Parathyroid adenoma (tissue), 2 donors: ENCODE measurements at regions not wholly inside any gene's neighbourhood (a gene's known extent, or its start where the extent isn't known, plus 50 kb on each side); places are given as distances from the start of the nearest gene placed in this dataset.

Source experiments
- H2AFZ ChIP-seq: fragments of 300-600 bp; sonication (generic); one replicate; pipeline ENCODE4 v1.7.0; 2017; ENCODE audit warnings: antibody characterized with exemption, mild to moderate bottlenecking
- H3K27ac ChIP-seq: fragments of 300-600 bp; sonication (generic); one replicate; pipeline ENCODE4 v1.7.0; 2017
- H3K27me3 ChIP-seq: fragments of 300-600 bp; sonication (generic); one replicate; pipeline ENCODE4 v1.7.0; 2017; ENCODE audit warnings: low read length; ENCODE audit not compliant: control insufficient read depth, insufficient read depth
- H3K36me3 ChIP-seq: fragments of 300-600 bp; sonication (generic); one replicate; pipeline ENCODE4 v1.7.0; 2017; ENCODE audit warnings: low read length; ENCODE audit not compliant: control insufficient read depth, insufficient read depth
- H3K4me1 ChIP-seq: fragments of 300-600 bp; sonication (generic); one replicate; pipeline ENCODE4 v1.7.0; 2017; ENCODE audit warnings: control low read depth
- H3K4me2 ChIP-seq: fragments of 300-600 bp; sonication (generic); one replicate; pipeline ENCODE4 v1.7.0; 2017; ENCODE audit warnings: low read length
- H3K4me3 ChIP-seq: fragments of 300-600 bp; sonication (generic); one replicate; pipeline ENCODE4 v1.7.0; 2017; ENCODE audit warnings: low read depth, low read length
- H3K79me2 ChIP-seq: fragments of 300-600 bp; sonication (generic); one replicate; pipeline ENCODE4 v1.7.0; 2017; ENCODE audit warnings: control low read depth
- H3K9ac ChIP-seq: fragments of 300-600 bp; sonication (generic); one replicate; pipeline ENCODE4 v1.7.0; 2017; ENCODE audit warnings: mild to moderate bottlenecking
- H3K9me3 ChIP-seq: fragments of 300-600 bp; sonication (generic); one replicate; pipeline ENCODE4 v1.7.0; 2017; ENCODE audit warnings: low read length; ENCODE audit not compliant: control insufficient read depth
- TF ChIP-seq, protein P1 (sequence below): fragments of 300-600 bp; sonication (generic); IDR thresholded peaks from one replicate; pipeline ENCODE4 v1.7.0; 2017; ENCODE audit warnings: antibody characterized with exemption, mild to moderate bottlenecking
- donor health status: primary hyperparathyroidism.

DNA sequence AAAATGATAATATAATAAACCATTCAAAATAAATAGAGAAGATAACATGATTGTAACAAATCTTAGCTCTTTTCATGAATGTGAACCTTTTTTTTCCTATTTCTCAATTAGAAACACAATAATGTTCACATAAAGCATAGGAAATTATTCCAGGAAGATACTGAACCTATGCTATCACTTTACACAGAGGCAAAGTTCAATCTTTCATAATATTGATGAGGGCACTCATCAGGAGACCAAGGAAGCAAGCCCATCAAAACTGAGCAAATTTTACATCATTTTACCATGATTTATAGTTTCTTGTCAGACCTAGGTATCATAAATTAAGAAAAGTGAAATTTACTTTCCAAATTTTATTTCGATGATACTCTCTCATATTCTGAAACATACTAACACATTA, 938.5 kb downstream of the TBC1D32 start:
- Histone ChIP-seq H3K79me2 (no peaks in the 10 kb centered on the region), H2AFZ (no peak overlapping the region), H3K9ac (no peak overlapping the region), H3K4me3 (no peak overlapping the region), H3K4me1 (no peaks in the 10 kb centered on the region), H3K27me3 (no peaks in the 10 kb centered on the region), H3K27ac (no peak overlapping the region), H3K9me3 (no peaks in the 10 kb centered on the region), H3K36me3 (no peaks in the 10 kb centered on the region), H3K4me2 (no peak overlapping the region)
- TF ChIP-seq, protein P1, sequence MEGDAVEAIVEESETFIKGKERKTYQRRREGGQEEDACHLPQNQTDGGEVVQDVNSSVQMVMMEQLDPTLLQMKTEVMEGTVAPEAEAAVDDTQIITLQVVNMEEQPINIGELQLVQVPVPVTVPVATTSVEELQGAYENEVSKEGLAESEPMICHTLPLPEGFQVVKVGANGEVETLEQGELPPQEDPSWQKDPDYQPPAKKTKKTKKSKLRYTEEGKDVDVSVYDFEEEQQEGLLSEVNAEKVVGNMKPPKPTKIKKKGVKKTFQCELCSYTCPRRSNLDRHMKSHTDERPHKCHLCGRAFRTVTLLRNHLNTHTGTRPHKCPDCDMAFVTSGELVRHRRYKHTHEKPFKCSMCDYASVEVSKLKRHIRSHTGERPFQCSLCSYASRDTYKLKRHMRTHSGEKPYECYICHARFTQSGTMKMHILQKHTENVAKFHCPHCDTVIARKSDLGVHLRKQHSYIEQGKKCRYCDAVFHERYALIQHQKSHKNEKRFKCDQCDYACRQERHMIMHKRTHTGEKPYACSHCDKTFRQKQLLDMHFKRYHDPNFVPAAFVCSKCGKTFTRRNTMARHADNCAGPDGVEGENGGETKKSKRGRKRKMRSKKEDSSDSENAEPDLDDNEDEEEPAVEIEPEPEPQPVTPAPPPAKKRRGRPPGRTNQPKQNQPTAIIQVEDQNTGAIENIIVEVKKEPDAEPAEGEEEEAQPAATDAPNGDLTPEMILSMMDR, result no peak

DNA sequence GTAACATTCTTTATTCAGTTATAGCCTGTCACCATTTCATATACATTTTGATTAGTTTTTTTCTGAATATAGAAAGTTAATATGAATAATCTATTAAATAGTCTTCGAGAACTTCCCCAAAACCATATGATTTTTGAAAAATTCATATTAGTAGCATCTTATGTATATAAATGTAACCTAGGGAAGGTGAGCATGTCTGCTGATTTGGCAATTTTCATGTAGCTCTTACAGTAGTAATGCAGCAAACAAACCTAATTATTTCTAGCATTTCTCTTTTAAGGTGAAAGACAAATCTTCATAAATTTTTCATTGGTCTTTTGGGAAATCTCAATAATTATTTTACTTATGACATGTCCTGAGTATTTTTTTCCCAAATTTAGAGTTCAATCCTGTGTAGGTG, 939.0 kb downstream of the TBC1D32 start:
- no peak overlapping the region for H3K4me2 ChIP-seq
- no peak overlapping the region for H3K9ac ChIP-seq
- no peak overlapping the region for H3K4me3 ChIP-seq
- no peaks in the 10 kb centered on the region for H3K9me3 ChIP-seq
- no peaks in the 10 kb centered on the region for H3K79me2 ChIP-seq
- no peaks in the 10 kb centered on the region for H3K27me3 ChIP-seq
- H3K27ac ChIP-seq, result no peak overlapping the region
- no peaks in the 10 kb centered on the region for H3K4me1 ChIP-seq
- no peak overlapping the region for H2AFZ ChIP-seq
- TF ChIP-seq, protein P1, result no peak
- no peaks in the 10 kb centered on the region for H3K36me3 ChIP-seq

DNA sequence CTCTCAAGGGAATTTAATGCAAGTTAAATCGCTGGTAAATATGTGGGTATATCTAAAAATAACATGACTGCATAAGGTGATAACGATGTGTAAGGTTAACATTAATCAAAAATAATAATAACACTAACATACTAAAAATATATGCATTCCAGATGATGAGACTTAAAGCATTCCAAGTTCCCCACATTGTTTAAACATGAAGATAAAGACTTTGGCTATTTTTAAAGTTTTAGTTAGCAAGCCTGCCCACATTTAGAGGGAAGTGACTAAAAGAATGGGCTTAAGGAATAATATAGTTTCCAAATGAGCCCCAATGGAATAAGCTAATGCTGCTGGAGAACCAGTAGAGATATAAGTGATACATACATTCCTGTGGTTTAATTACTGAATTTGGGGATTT, 941.3 kb downstream of the TBC1D32 start:
- Histone ChIP-seq H3K4me1 (no peaks in the 10 kb centered on the region), H2AFZ (no peak overlapping the region), H3K9ac (no peak overlapping the region), H3K4me2 (no peak overlapping the region), H3K36me3 (no peaks in the 10 kb centered on the region), H3K4me3 (no peak overlapping the region), H3K27me3 (no peaks in the 10 kb centered on the region), H3K27ac (no peak overlapping the region), H3K79me2 (no peaks in the 10 kb centered on the region), H3K9me3 (no peaks in the 10 kb centered on the region)
- TF ChIP-seq, protein P1, result no peak

DNA sequence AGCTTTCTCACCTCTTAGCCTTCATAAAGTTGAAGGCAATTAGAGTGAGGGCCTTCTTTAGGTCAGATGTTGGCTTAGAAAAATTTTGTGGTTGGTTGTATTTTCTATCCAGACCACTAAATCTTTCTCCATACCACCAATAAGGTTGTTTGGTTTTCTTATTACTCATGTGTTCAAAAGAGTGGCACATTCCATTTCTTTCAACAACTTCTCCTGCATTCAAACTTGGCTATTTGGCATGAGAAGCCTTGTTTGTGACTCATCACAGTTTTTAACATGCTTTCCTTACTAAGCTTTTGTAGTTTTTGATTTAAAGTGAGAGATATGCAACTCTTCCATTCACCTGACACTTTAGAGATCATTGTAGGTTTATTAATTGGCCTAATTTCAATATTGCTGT, 949.6 kb downstream of the TBC1D32 start:
- H3K9ac ChIP-seq, result no peak overlapping the region
- H3K4me3 ChIP-seq, result no peak overlapping the region
- no peaks in the 10 kb centered on the region for H3K9me3 ChIP-seq
- H3K79me2 ChIP-seq, result no peaks in the 10 kb centered on the region
- TF ChIP-seq, protein P1, result no peak
- H3K27me3 ChIP-seq, result no peaks in the 10 kb centered on the region
- no peak overlapping the region for H3K4me2 ChIP-seq
- no peaks in the 10 kb centered on the region for H3K36me3 ChIP-seq
- H3K4me1 ChIP-seq, result no peaks in the 10 kb centered on the region
- no peak overlapping the region for H3K27ac ChIP-seq
- H2AFZ ChIP-seq, result no peak overlapping the region

DNA sequence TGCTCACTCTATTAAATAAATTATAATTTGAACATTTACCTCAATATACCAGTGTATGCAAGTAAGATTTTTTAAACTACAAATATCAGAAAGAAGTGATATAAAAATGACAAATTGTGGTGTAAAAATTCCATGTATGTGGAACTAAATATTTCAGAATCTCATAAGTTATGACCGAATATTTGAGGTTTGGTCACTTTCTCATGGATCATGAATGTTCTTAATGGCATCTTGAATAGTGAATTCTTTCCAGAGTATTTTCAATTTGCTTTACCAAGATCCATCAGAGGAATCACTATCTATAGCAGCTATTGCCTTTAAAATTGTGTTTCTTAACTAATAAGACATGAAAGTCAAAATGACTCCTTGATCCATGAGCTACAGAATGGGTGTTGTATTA, 950.6 kb downstream of the TBC1D32 start:
- Histone ChIP-seq H3K4me3 (no peak overlapping the region), H3K27me3 (no peaks in the 10 kb centered on the region), H2AFZ (no peak overlapping the region), H3K79me2 (no peaks in the 10 kb centered on the region), H3K9me3 (no peaks in the 10 kb centered on the region), H3K4me2 (no peak overlapping the region), H3K27ac (no peak overlapping the region), H3K36me3 (no peaks in the 10 kb centered on the region), H3K9ac (no peak overlapping the region), H3K4me1 (no peaks in the 10 kb centered on the region)
- TF ChIP-seq, protein P1, result no peak
